Astrocyte (in vitro differentiated cells and primary cell): ENCODE measurements at regions not wholly inside any gene's neighbourhood (a gene's known extent, or its start where the extent isn't known, plus 50 kb on each side); places are given as distances from the start of the nearest gene placed in this dataset.

Experiments used
- DNase-seq: peaks from one replicate; pipeline ENCODE4 v3.0.0-alpha.2; 2010; ENCODE audit warnings: low read depth
- FAIRE-seq: peaks from 2 replicates; lab custom pipeline; 2011; peaks lifted over from hg19 to GRCh38; lab: Jason Lieb, UNC
- H2AFZ ChIP-seq: 2 replicates; pipeline ENCODE4 v1.6.0; 2012; ENCODE audit warnings: low read depth, low read length, inconsistent platforms
- H3K27ac ChIP-seq: 2 replicates; pipeline ENCODE4 v1.5.1; 2011; ENCODE audit warnings: low read depth, low read length, inconsistent platforms
- H3K27me3 ChIP-seq: 2 replicates; pipeline ENCODE4 v1.6.0; 2011; ENCODE audit warnings: low read length, inconsistent platforms; ENCODE audit not compliant: insufficient read depth
- H3K36me3 ChIP-seq: 2 replicates; pipeline ENCODE4 v1.5.1; 2011; ENCODE audit warnings: low read length, inconsistent platforms; ENCODE audit not compliant: insufficient read depth
- H3K4me1 ChIP-seq: 2 replicates; pipeline ENCODE4 v1.5.1; 2011; ENCODE audit warnings: low read length, inconsistent platforms; ENCODE audit not compliant: insufficient read depth
- H3K4me2 ChIP-seq: 2 replicates; pipeline ENCODE4 v1.6.0; 2012; ENCODE audit warnings: low read length, inconsistent platforms
- H3K4me3 ChIP-seq: 2 replicates; pipeline ENCODE4 v1.5.1; 2011; ENCODE audit warnings: low read depth, mild to moderate bottlenecking, low read length, inconsistent platforms; ENCODE audit not compliant: insufficient read depth
- H3K79me2 ChIP-seq: 2 replicates; pipeline ENCODE4 v1.6.0; 2012; ENCODE audit warnings: mild to moderate bottlenecking, low read length, inconsistent platforms; ENCODE audit not compliant: insufficient read depth
- H3K9ac ChIP-seq: 2 replicates; pipeline ENCODE4 v1.6.0; 2012; ENCODE audit warnings: mild to moderate bottlenecking, low read length, inconsistent platforms
- H3K9me3 ChIP-seq: 2 replicates; pipeline ENCODE4 v1.5.1; 2012; ENCODE audit warnings: low read depth, mild to moderate bottlenecking, low read length, inconsistent platforms; ENCODE audit not compliant: insufficient read depth
- H4K20me1 ChIP-seq: 2 replicates; pipeline ENCODE4 v1.6.0; 2012; ENCODE audit warnings: low read length, inconsistent platforms; ENCODE audit not compliant: insufficient read depth
- H3K27ac Mint-ChIP-seq: one replicate; pipeline ENCODE4 v1.8.0; 2021; ENCODE audit warnings: mild to moderate bottlenecking, mixed read lengths; ENCODE audit not compliant: unreplicated experiment
- H3K27me3 Mint-ChIP-seq: one replicate; pipeline ENCODE4 v1.8.0; 2021; ENCODE audit warnings: low read depth, mixed read lengths; ENCODE audit not compliant: unreplicated experiment
- H3K36me3 Mint-ChIP-seq: one replicate; pipeline ENCODE4 v1.8.0; 2021; ENCODE audit warnings: low read depth, mixed read lengths; ENCODE audit not compliant: unreplicated experiment
- H3K4me1 Mint-ChIP-seq: one replicate; pipeline ENCODE4 v1.8.0; 2021; ENCODE audit warnings: low read depth, mixed read lengths; ENCODE audit not compliant: unreplicated experiment
- H3K4me3 Mint-ChIP-seq: one replicate; pipeline ENCODE4 v1.8.0; 2021; ENCODE audit warnings: mild to moderate bottlenecking, moderate library complexity, mixed read lengths; ENCODE audit not compliant: unreplicated experiment
- H3K9me3 Mint-ChIP-seq: one replicate; pipeline ENCODE4 v1.8.0; 2021; ENCODE audit warnings: mild to moderate bottlenecking, mixed read lengths; ENCODE audit not compliant: unreplicated experiment
- EZH2 ChIP-seq: IDR thresholded peaks from 2 replicates; pipeline ENCODE4 v1.6.1; 2012; ENCODE audit warnings: mild to moderate bottlenecking, low read length, inconsistent platforms; ENCODE audit not compliant: insufficient read depth
- TF ChIP-seq, protein P1 (sequence below): IDR thresholded peaks from 2 replicates; pipeline ENCODE4 v1.5.1; 2011; ENCODE audit warnings: low read depth, mild to moderate bottlenecking, inconsistent platforms, low read length, moderate library complexity; ENCODE audit not compliant: insufficient read depth

DNA sequence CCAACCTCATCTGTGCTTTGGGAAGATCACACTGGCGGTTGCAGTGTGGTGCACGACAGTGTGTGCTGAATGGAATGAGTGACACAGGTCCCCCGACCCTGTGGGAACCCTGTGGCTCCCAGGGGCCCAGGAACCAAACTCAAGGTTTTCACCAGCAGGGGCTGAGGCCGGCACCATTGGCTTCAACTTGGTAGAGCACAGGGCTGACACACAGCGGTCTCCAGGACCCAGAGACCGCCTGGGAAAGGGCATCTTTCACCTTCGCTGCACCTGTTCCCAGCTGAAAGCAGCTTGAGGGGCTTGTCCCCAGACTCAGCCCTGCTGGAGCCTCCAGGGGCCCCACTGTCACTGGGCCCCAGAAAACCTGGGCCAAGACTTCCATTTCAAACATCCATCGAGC is 59.0 kb upstream of the ODC1 start:
- Mint-ChIP-seq H3K4me3 (no peak overlapping the region), H3K9me3 (no peaks in the 10 kb centered on the region), H3K36me3 (peaks cover 3% of the 10 kb centered on the region), H3K4me1 (no peaks in the 10 kb centered on the region), H3K27ac (no peak overlapping the region), H3K27me3 (peaks cover 26% of the 10 kb centered on the region)
- H3K79me2 ChIP-seq, result no peaks in the 10 kb centered on the region
- no peak for FAIRE-seq
- H3K4me3 ChIP-seq, result no peak overlapping the region
- H3K4me2 ChIP-seq, result no peak overlapping the region
- no peak overlapping the region for H3K27ac ChIP-seq
- peaks cover 6% of the 10 kb centered on the region for H3K27me3 ChIP-seq
- H2AFZ ChIP-seq, result no peak overlapping the region
- TF ChIP-seq, protein P1, sequence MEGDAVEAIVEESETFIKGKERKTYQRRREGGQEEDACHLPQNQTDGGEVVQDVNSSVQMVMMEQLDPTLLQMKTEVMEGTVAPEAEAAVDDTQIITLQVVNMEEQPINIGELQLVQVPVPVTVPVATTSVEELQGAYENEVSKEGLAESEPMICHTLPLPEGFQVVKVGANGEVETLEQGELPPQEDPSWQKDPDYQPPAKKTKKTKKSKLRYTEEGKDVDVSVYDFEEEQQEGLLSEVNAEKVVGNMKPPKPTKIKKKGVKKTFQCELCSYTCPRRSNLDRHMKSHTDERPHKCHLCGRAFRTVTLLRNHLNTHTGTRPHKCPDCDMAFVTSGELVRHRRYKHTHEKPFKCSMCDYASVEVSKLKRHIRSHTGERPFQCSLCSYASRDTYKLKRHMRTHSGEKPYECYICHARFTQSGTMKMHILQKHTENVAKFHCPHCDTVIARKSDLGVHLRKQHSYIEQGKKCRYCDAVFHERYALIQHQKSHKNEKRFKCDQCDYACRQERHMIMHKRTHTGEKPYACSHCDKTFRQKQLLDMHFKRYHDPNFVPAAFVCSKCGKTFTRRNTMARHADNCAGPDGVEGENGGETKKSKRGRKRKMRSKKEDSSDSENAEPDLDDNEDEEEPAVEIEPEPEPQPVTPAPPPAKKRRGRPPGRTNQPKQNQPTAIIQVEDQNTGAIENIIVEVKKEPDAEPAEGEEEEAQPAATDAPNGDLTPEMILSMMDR, result no peak
- no peak for TF ChIP-seq EZH2
- no peaks in the 10 kb centered on the region for H3K4me1 ChIP-seq
- no peaks in the 10 kb centered on the region for H4K20me1 ChIP-seq
- no peaks in the 10 kb centered on the region for H3K9me3 ChIP-seq
- no peaks in the 10 kb centered on the region for H3K36me3 ChIP-seq
- no peak overlapping the region for H3K9ac ChIP-seq
- DNase-seq, result no peak

- no peak overlapping the region for H3K9ac ChIP-seq
- no peaks in the 10 kb centered on the region for H3K36me3 ChIP-seq
- H3K27ac Mint-ChIP-seq, result no peak overlapping the region
- H3K27me3 ChIP-seq, result peaks cover 6% of the 10 kb centered on the region
- peaks cover 35% of the 10 kb centered on the region for H3K27me3 Mint-ChIP-seq
- H3K9me3 Mint-ChIP-seq, result no peaks in the 10 kb centered on the region
- H3K79me2 ChIP-seq, result no peaks in the 10 kb centered on the region
- peaks cover 4% of the 10 kb centered on the region for H3K4me1 ChIP-seq
- no peak for TF ChIP-seq EZH2
- TF ChIP-seq, protein P1, result no peak
- FAIRE-seq, result no peak
- no peaks in the 10 kb centered on the region for H4K20me1 ChIP-seq
- H3K4me3 Mint-ChIP-seq, result no peak overlapping the region
- no peaks in the 10 kb centered on the region for H3K9me3 ChIP-seq
- no peak overlapping the region for H3K27ac ChIP-seq
- H3K36me3 Mint-ChIP-seq, result peaks cover 3% of the 10 kb centered on the region
- DNase-seq, result no peak
- no peaks in the 10 kb centered on the region for H3K4me1 Mint-ChIP-seq
- no peak overlapping the region for H3K4me2 ChIP-seq
- H3K4me3 ChIP-seq, result no peak overlapping the region
- H2AFZ ChIP-seq, result no peak overlapping the region
Measured at GRCh38 chr2:10504994-10505820, 57.1 kb upstream of the ODC1 start.

- H3K36me3 ChIP-seq, result no peaks in the 10 kb centered on the region
- no peaks in the 10 kb centered on the region for H3K4me1 Mint-ChIP-seq
- FAIRE-seq, result no peak
- H3K27me3 ChIP-seq, result peaks cover 6% of the 10 kb centered on the region
- DNase-seq, result no peak
- no peak for TF ChIP-seq EZH2
- TF ChIP-seq, protein P1, result no peak
- no peak overlapping the region for H3K4me3 ChIP-seq
- H3K27ac ChIP-seq, result no peak overlapping the region
- H3K27me3 Mint-ChIP-seq, result peaks cover 35% of the 10 kb centered on the region
- H3K9me3 ChIP-seq, result no peaks in the 10 kb centered on the region
- no peak overlapping the region for H3K9ac ChIP-seq
- peaks cover 4% of the 10 kb centered on the region for H3K4me1 ChIP-seq
- no peaks in the 10 kb centered on the region for H3K9me3 Mint-ChIP-seq
- no peaks in the 10 kb centered on the region for H4K20me1 ChIP-seq
- H3K4me3 Mint-ChIP-seq, result no peak overlapping the region
- H3K27ac Mint-ChIP-seq, result no peak overlapping the region
- no peak overlapping the region for H2AFZ ChIP-seq
- no peaks in the 10 kb centered on the region for H3K79me2 ChIP-seq
- no peak overlapping the region for H3K4me2 ChIP-seq
- H3K36me3 Mint-ChIP-seq, result peaks cover 3% of the 10 kb centered on the region
Measured at GRCh38 chr2:10504370-10504993, 56.4 kb upstream of the ODC1 start.
